ENCODE measurements at regions not wholly inside any gene's neighbourhood (a gene's known extent, or its start where the extent isn't known, plus 50 kb on each side); places are given as distances from the start of the nearest gene placed in this dataset.

DNA sequence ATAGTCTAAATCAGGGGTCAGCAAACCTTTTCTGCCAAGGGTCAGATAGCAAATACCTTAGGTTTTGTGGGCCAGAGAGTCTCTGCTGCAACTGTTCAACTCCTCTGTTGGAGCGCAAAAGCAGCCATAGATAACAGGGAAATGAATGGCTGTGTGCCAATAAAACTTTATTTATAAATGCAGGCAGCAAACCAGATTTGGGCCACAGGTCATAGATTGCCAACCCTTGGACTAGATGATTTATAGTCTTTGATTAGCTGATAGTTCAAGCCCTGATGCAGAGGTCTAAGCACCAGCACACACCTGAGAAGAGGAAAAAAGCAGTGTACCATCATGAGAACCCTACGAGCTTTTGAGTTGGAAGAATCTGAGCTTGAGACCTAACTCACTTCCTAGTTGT, 86.0 kb upstream of the DYNLRB2 start:
- DNase-seq (ENCODE audit: low read depth in 2 of 2), result no peak
- H3K4me3 ChIP-seq (replicated peaks in 1 of 2; ENCODE audit: low read depth in 2 of 2, low read length in 2 of 2), result no peak overlapping the region
- TF ChIP-seq, protein P1, sequence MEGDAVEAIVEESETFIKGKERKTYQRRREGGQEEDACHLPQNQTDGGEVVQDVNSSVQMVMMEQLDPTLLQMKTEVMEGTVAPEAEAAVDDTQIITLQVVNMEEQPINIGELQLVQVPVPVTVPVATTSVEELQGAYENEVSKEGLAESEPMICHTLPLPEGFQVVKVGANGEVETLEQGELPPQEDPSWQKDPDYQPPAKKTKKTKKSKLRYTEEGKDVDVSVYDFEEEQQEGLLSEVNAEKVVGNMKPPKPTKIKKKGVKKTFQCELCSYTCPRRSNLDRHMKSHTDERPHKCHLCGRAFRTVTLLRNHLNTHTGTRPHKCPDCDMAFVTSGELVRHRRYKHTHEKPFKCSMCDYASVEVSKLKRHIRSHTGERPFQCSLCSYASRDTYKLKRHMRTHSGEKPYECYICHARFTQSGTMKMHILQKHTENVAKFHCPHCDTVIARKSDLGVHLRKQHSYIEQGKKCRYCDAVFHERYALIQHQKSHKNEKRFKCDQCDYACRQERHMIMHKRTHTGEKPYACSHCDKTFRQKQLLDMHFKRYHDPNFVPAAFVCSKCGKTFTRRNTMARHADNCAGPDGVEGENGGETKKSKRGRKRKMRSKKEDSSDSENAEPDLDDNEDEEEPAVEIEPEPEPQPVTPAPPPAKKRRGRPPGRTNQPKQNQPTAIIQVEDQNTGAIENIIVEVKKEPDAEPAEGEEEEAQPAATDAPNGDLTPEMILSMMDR (IDR thresholded peaks at IDR 0.05; ENCODE audit: low read depth, low read length), result no peak

DNA sequence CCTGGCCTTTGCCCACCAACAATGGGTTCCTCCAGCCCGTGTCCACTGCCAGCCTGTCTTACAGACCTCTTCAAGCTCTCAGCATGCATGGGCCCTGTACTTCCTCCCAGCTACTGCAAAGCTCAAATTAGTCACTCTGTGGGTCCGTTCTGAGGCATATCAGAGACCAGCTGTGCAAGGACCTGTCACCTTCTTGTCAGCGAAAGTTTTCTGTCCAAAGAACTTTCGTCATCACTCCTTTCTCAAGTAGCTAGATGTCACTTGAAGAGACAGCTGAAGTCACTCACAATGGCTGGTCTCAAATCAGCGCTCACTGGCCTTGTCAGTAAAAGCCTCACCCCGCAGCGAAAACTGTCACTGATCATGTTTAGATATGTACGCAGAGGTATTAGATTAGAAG, 91.4 kb upstream of the DYNLRB2 start:
- no peak for DNase-seq (ENCODE audit: low read depth in 2 of 2)
- no peak overlapping the region for H3K4me3 ChIP-seq (replicated peaks in 1 of 2; ENCODE audit: low read depth in 2 of 2, low read length in 2 of 2)
- TF ChIP-seq, protein P1 (IDR thresholded peaks at IDR 0.05; ENCODE audit: low read depth, low read length), result no peak

DNA sequence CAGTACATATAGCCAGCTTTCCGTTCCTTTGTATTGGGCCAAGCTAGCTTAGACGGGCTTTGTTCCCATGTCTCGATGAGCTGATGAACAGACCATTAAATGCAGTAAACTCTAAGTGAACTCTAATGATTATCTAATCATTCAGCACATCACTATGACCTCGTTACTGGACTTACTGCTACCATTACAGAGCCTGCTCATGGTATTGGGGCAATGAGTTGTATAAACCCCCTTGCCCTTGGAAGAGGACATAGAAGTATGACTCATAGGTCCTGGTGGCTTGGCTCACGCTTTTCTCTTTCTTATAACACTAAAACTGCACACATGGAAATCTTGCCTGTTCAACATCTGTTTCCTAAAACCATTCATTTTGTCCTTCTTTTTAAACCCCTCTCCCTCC, 93.6 kb upstream of the DYNLRB2 start:
- no peak overlapping the region for H3K4me3 ChIP-seq (replicated peaks in 1 of 2; ENCODE audit: low read depth in 2 of 2, low read length in 2 of 2)
- TF ChIP-seq, protein P1 (IDR thresholded peaks at IDR 0.05; ENCODE audit: low read depth, low read length), result no peak
- DNase-seq (ENCODE audit: low read depth in 2 of 2), result no peak

DNA sequence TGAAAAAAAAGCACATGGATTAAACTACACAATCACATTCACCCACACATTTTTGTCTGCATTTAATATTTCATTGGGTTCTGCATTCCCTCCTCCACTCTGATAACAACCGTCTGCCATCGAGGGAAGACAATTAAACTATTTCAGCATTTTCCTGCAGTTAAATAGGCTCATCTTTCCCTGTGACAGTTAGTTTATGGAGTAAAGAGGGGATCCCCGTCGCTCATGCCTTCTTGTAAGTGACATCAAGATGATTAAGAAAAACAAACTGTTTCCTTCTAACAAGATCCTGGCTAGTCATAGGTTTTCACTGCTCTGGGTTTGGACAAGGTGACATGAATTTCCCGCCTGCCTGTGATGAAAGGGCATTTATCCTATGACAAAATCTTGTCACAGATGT, 98.0 kb upstream of the DYNLRB2 start:
- TF ChIP-seq, protein P1 (IDR thresholded peaks at IDR 0.05; ENCODE audit: low read depth, low read length), result no peak
- no peak overlapping the region for H3K4me3 ChIP-seq (replicated peaks in 1 of 2; ENCODE audit: low read depth in 2 of 2, low read length in 2 of 2)
- DNase-seq (ENCODE audit: low read depth in 2 of 2), result no peak

DNA sequence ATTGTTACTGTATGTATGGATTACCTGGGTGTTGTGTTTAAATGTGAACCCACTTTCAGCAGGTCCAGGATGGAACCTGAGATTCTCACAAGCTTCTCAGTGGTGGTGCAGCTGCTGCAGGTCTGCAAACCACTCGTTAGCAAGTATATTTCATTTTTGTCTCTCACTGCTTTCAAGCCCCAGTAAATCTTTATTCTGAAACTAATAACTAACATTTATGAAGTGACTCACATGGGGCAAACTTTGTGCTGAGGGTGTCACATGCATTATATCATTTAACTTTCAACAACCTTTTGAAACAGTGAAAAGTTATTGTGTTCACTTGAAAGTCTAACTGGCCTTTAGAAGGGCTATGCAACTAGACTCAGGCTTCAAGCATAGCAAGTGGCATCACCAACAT, 98.9 kb upstream of the DYNLRB2 start:
- no peak overlapping the region for H3K4me3 ChIP-seq (replicated peaks in 1 of 2; ENCODE audit: low read depth in 2 of 2, low read length in 2 of 2)
- no peak for DNase-seq (ENCODE audit: low read depth in 2 of 2)
- TF ChIP-seq, protein P1 (IDR thresholded peaks at IDR 0.05; ENCODE audit: low read depth, low read length), result no peak

DNA sequence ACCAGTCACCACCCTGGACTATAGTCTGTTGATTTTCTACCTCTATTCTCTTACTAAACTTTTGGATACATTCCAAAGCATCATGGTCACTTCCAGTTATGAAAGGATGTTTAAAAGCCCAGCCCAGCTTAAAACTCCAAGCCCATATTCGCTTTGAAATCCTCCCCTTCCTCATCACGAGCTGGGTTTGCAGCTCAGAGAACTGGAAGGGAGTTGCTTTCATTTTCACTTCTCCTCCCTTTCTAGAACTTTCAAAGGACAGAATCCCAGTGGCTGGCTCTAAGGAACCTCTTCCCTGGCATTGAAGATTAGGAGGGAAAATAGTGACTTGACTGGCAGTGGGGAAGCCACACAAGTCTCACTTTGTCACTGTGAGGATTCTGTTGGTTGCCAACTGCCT, 100.1 kb upstream of the DYNLRB2 start:
- H3K4me3 ChIP-seq (replicated peaks in 1 of 2; ENCODE audit: low read depth in 2 of 2, low read length in 2 of 2), result no peak overlapping the region
- TF ChIP-seq, protein P1 (IDR thresholded peaks at IDR 0.05; ENCODE audit: low read depth, low read length), result no peak
- DNase-seq (ENCODE audit: low read depth in 2 of 2), result no peak

DNA sequence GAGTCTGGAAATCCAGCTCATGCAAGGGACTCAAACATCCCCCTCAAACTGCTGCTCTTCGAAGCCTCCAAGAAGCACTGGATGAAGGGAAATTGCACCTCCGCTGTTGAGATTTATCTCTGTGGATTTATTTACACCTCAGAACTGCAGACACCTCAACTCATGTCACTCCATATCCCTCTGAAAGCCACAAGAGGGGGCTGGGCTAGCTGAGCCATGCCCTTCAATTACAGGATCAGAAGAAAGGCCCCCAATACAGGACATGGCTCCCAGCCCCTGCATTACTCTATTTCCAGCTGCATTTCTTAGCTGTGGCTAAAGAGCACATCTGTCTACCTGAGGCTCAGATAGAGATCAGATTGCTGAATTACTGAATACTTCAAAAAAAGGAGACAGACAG, 103.1 kb upstream of the DYNLRB2 start:
- no peak for DNase-seq (ENCODE audit: low read depth in 2 of 2)
- H3K4me3 ChIP-seq (replicated peaks in 1 of 2; ENCODE audit: low read depth in 2 of 2, low read length in 2 of 2), result no peak overlapping the region
- TF ChIP-seq, protein P1 (IDR thresholded peaks at IDR 0.05; ENCODE audit: low read depth, low read length), result no peak
